ENCODE measurements at regions not wholly inside any gene's neighbourhood (a gene's known extent, or its start where the extent isn't known, plus 50 kb on each side); places are given as distances from the start of the nearest gene placed in this dataset.

DNA sequence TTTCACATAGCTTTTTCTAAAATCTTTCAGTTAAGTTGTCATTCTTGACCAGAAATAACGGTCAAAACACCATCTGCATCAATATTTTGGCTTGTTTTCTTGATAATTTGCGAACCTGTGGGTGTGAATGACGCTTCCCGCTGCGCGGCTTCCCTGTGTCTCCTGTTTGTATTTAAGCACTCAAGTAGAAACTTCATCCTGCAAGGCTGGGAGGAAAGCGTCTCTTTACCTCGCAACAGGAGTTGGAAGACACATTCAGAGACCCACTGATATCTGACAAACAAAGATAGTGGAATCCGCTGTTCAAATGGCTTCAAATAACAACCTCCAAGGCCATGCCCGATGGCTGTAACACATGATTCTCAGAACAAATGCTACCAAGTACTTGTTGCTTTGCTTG, 704.9 kb downstream of the DCDC2C start:
- TF ChIP-seq EP300 (IDR thresholded peaks at IDR 0.05; ENCODE audit: low read depth in 2 of 2, low read length in 2 of 2) (no peak), EP300 (CRISPR knock-in tag; IDR thresholded peaks at IDR 0.05; ENCODE audit: borderline replicate concordance) (no peak), YY1 (IDR thresholded peaks at IDR 0.05; ENCODE audit: insufficient read depth, insufficient replicate concordance, low read depth, low read length) (no peak)
- TF ChIP-seq, protein P1, sequence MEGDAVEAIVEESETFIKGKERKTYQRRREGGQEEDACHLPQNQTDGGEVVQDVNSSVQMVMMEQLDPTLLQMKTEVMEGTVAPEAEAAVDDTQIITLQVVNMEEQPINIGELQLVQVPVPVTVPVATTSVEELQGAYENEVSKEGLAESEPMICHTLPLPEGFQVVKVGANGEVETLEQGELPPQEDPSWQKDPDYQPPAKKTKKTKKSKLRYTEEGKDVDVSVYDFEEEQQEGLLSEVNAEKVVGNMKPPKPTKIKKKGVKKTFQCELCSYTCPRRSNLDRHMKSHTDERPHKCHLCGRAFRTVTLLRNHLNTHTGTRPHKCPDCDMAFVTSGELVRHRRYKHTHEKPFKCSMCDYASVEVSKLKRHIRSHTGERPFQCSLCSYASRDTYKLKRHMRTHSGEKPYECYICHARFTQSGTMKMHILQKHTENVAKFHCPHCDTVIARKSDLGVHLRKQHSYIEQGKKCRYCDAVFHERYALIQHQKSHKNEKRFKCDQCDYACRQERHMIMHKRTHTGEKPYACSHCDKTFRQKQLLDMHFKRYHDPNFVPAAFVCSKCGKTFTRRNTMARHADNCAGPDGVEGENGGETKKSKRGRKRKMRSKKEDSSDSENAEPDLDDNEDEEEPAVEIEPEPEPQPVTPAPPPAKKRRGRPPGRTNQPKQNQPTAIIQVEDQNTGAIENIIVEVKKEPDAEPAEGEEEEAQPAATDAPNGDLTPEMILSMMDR (CRISPR knock-in tag; IDR thresholded peaks at IDR 0.05): no peak
